HG02610 (cell line): ENCODE measurements at regions not wholly inside any gene's neighbourhood (a gene's known extent, or its start where the extent isn't known, plus 50 kb on each side); places are given as distances from the start of the nearest gene placed in this dataset.

ENCODE experiments used
- ATAC-seq: cut with Tn5 transposase; IDR thresholded peaks from one replicate; pipeline ENCODE4 v1.9.1; 2021; ENCODE audit warnings: mild to moderate bottlenecking, moderate library complexity; ENCODE audit not compliant: unreplicated experiment

DNA sequence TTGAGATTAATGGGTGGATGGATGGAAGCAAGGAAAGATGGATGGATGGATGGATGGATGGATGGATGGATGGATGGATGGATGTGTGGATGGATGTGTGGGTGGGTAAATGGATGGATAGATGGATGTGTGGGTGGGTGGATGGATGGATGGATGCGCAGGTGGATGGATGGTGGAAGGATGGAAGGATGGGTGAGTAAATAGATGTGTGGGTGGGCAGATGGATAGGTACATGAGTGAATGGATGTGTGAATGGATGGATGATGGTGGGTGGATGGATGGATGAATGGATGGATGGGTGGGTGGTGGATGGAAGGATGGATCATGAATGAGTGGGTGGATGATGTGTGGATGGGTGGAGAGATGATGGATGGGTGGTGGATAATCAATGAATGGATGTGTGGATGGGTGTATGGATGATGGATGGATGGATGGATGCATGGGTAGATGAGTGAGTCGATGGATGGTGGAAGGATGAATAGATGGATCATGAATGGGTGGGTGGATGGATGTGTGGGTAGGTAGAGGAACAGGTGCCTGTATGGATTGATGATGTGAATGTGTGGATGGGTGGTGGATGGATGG, 375.2 kb downstream of the BRD1 start:
- no peak for ATAC-seq

DNA sequence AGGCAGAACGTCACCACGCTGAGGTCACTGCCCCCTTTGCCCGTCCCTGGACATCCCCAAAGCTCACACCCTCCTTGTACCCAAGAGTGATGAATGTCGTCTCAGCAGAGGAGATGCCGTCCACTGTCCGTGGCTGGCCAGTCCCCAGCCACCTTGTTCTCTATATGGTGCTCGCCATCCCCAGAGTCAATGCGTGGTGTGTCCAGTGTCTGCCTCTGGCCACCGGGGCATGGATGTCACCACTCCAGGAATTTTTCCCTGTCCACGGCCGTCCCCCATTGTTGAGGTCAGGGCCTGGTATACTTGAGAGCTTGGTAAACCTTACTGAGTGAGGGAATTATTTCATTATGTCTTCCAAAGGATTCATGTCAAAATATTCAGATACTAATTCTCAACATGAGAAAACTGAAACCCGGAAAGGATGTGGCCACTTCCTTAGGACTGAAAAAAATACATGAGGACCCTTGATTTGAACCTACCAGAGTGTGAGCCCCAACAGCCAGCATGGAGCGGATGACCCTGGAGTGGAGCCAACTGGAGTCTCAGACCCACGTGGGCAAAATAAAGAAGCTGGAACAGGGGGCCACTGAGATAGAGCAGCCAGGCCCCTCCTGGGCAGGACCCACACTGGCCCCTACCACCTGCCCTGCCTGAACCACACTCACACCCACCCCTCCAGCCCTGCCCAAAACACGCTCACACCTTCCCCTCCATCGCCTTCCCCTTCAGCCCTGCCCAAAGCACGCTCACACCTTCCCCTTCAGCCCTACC, 376.4 kb downstream of the BRD1 start:
- no peak for ATAC-seq

GRCh38 chr22:49450498-49450897, 377.2 kb downstream of the BRD1 start:
- ATAC-seq, result no peak

GRCh38 chr22:49449811-49450446, 377.7 kb downstream of the BRD1 start:
- ATAC-seq, result no peak

GRCh38 chr22:49449377-49449776, 378.3 kb downstream of the BRD1 start:
- ATAC-seq, result no peak

DNA sequence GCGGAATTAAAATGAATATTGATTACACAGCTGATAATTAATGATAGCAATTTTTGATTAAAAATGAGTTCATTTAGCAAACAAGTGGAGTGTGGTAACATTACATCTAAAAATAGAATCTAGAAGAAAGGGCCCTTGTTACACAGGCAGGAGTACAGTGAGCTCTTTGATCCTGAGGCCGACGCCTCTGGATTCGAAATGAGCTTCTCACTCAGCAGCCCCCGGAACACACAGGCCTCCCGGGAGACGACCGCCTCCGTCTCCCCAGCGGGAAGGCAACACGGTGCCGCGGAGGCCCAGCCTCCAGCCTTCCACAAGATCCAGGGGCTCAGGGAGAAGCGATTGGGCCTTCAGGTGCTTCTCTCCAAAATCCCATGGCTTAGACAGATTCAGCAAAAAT, 379.1 kb downstream of the BRD1 start:
- no peak for ATAC-seq

DNA sequence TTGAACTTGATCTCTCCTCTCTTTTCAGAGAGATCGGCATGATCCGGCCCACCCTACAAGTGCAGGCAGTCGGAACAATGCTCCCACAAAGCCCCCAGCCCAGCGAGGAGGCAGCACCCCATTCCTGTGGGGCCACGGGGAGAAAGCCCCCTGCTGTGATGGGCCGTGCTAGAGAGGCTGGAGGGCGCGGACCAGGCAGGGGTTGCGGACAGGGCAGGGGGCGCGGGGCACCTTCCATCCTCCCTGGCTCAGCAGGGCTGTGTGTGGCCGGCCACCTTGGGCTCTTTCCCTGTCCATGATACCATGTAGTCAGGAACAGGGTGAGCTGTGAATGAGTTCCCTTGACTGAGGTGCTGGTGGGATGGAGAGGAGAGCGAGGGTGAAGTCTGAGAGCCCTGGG, 379.8 kb downstream of the BRD1 start:
- ATAC-seq, result no peak

GRCh38 chr22:49446759-49447710, 380.6 kb downstream of the BRD1 start:
- ATAC-seq, result no peak

GRCh38 chr22:49446145-49446758, 381.4 kb downstream of the BRD1 start:
- no peak for ATAC-seq

- ATAC-seq, result no peak
Observed at GRCh38 chr22:49444781-49445180, 382.9 kb downstream of the BRD1 start.

- no peak for ATAC-seq
Observed at GRCh38 chr22:49440931-49441330, 386.7 kb downstream of the BRD1 start.

- ATAC-seq, result no peak
Observed at GRCh38 chr22:49439373-49439772, 388.3 kb downstream of the BRD1 start.

DNA sequence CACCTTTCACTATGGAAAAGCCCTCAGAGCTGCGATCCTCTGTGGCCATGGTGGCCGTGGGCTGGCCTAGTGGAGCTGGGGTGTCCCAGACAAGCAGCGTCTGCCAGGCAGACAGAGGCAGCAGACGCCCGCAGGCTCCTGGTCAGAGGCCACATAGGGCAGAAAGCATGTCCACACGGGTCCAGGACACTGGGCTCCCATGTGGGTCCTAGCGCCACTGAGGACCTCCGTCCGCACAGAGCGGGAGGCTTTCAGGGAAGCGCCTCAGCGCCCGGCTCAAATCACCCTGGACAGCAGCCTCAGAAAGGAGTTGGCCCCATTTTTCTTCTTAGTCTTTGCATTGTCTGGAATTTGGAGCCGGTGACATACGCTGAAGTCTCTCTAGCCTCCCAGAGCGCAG, 389.7 kb downstream of the BRD1 start:
- ATAC-seq, result no peak

DNA sequence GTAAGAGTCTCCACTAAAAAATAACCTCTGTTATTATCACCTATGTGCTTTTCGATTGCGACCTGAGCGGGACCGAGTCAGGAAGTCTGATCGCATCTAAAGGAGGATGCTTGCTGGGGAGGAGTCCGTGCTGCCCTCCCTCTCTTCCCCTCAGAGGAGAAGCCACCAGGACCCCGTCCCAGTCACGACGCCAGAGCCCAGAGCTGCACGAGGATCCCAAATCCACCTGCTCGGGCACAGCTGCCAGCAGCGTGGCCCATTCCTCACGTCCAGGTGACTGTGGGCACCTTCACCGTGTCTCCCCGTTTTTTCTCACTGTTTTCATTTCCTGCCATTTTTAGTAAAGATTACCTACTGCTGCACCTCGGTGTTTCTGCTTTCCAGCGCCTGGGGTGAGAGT, 390.3 kb downstream of the BRD1 start:
- no peak for ATAC-seq

GRCh38 chr22:49436056-49436455, 391.6 kb downstream of the BRD1 start:
- no peak for ATAC-seq

DNA sequence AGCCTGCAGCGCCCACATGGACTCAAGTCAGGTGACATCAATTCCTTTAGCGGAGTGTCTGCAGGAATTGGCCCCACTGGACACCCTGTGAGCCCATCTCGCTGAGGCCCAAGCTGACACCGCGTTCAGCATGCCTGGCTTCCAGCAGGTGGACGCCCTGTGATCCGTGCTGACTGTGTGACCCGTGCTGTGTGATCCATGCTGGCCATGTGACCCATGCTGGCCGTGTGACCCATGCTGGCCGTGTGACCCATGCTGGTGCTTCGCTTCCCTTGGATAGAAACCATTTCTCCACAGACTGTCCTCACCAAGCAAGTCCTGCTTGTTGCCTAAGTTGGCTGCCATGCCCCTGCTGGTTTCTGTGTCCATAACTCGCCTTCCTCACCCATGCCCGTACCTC, 392.1 kb downstream of the BRD1 start:
- no peak for ATAC-seq

- ATAC-seq, result no peak
Observed at GRCh38 chr22:49433717-49434611, 393.7 kb downstream of the BRD1 start.

DNA sequence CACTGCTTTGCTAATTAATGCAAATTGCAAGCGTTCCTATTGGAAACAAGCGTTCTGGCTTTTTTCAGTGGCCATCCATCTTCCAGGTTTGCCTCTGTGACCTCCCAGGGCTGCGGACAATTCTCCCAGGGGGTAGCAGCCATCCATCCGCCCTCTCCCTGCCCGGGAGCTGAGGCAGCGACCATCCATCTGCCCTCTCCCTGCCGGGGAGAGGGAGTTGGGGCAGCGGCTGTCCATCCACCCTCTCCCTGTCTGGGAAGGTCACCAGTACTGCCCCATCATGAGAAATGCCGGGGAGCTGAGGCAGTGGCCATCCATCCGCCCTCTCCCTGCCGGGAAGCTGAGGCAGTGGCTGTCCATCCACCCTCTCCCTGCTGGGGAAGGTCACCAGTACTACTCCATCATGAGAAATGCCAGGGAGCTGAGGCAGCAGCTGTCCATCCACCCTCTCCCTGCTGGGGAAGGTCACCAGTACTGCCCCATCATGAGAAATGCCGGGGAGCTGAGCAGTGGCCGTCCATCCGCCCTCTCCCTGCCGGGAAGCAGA, 394.7 kb downstream of the BRD1 start:
- no peak for ATAC-seq

DNA sequence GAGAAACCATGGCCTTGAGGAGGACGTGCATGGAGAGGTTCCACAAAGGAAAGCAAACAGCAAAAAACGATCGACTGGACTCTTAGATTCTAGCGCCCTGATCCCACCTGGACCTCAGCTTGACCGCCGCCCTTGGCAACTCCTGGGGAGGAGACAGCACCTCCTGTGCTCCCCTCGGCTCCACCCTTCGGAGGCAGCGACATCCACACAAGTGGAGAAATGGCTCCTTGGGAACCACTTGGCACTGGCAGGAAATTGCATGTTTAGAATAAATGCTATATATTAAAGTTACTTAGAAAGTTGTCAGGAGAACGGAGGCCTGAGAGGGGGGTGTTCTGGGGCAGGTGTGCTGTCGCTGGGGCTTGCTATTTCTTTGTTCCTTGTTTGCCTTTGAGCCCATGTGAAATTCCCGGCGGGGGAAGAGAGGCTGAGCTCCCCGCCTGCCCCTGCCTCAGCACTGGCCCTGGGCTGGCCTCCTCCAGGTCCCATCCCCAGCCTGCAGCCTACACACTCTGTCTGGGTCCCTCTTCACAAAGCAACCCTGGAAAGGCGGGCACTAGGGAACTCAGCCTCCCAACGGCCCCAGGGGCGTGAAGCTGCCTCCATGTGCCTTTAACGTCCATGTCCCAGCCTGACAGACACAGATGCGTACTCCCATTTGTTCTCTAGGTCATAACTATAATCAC, 395.3 kb downstream of the BRD1 start:
- ATAC-seq, result no peak
